ENCODE measurements at regions not wholly inside any gene's neighbourhood (a gene's known extent, or its start where the extent isn't known, plus 50 kb on each side); places are given as distances from the start of the nearest gene placed in this dataset.
A peak's percentile ranks its signal among the peaks of the same experiment; 100 is the strongest.

DNA sequence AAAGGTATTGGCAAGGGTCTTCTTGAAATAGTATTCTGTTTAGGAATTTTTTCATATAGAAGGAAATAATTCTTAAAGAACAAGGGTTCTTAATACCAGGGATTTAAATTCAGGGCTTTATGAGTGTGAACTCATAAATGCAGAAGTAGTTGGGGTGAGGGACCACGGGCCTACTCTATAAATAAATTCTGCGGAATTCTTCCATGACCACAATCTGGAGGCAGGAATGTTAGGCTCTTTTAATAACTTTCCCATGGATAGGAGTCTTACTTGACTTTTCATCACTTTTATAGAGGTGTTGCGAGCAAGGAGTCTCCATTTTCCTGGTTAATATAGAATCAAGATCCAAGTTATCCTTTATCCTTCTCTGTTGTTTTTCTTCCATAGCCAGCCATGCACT lies 76.7 kb upstream of the SLC4A4 start:
- DNase-seq (ENCODE audit: low read depth) = no peak

GRCh38 chr4:71266090-71266794 lies 72.6 kb upstream of the SLC4A4 start:
- no peak for TF ChIP-seq CTCF (IDR thresholded peaks at IDR 0.05; ENCODE audit: insufficient read depth, low read length)
- peak; percentile 74 for DNase-seq (ENCODE audit: low read depth)
- no peak overlapping the region for H3K4me3 ChIP-seq (ENCODE audit: low read depth, low read length)

More for the DNA sequence above, 76.7 kb upstream of the SLC4A4 start:
- no peak overlapping the region for H3K4me3 ChIP-seq (ENCODE audit: low read depth, low read length)
- no peak for TF ChIP-seq CTCF (IDR thresholded peaks at IDR 0.05; ENCODE audit: insufficient read depth, low read length)

DNA sequence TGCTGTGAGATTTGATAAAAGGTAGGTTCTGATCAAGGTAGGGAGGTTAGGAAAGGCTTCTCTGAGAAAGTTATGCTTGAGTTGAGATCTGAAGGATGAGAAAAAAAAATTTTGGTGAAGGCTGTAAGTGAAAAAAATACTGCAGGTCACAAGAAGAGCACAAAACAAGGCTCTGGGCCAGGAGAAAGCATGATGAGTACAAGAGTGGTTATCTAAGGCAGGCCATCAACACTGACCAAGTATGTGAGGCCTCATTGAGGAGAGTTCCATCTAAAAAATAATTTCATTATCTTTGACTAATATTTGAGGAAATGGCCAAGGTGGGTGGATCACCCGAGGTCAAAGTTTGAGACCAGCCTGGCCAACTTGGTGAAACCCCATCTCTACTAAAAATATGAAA lies 71.6 kb upstream of the SLC4A4 start:
- DNase-seq (ENCODE audit: low read depth) = no peak
- no peak overlapping the region for H3K4me3 ChIP-seq (ENCODE audit: low read depth, low read length)
- TF ChIP-seq CTCF (IDR thresholded peaks at IDR 0.05; ENCODE audit: insufficient read depth, low read length) = no peak

DNA sequence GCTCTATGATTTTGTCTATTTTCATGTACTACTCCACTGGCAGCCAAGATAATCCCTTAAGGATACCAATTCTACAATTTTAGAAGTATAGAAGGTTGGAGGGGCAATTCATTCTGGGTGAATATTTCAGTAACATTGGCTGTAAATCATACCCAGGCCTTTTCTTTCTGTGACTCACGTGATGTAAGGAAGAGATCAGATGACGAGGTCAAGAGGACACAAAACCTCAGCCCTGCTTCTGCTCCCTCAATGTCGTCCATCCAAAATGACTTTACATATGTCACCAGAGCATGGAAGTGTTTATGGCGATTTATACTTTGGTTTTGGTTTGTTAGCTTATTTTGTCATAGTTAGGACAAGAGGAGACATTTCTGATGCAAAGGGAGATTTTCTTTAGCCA lies 70.7 kb upstream of the SLC4A4 start:
- TF ChIP-seq CTCF (IDR thresholded peaks at IDR 0.05; ENCODE audit: insufficient read depth, low read length) = no peak
- no peak for DNase-seq (ENCODE audit: low read depth)
- no peak overlapping the region for H3K4me3 ChIP-seq (ENCODE audit: low read depth, low read length)

DNA sequence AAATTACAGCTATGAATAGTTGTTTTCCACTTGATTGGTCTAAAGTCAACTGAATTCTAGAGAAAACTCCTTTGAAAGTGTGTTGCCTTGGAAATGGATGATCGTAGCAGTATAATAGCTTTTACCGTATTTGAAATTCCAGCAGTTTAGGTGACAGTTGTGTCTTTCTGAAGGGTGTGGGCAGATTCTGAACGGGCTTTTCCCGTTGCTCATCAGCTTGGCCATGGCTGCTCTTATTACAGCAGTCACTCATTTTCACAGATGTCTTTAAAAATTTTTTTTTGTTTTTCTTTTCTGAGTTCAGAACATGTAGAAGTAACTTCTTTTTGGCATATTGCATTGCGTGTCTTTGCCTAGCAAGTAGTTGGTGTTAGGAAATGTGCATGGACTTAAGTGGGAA lies 69.6 kb upstream of the SLC4A4 start:
- no peak overlapping the region for H3K4me3 ChIP-seq (ENCODE audit: low read depth, low read length)

DNA sequence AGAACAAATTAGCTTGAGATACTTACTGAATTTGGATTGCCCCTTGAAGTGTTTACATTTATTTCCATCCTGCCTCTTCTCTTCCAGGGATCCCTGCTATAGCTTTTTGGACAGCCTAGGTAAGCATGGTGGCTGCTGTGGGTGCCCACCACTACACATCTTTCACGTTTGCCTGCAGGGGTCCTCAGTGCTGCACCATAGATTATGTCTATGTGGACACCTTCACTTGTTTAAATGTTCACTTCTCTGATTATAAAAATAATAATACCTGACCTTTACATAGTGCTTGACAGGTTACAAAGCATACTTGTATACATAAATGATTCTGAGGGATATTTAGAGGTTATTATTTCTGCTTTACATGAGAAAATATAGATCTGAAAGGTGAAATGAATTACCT lies 67.9 kb upstream of the SLC4A4 start:
- peak; percentile 37 for TF ChIP-seq CTCF (IDR thresholded peaks at IDR 0.05; ENCODE audit: insufficient read depth, low read length)
- DNase-seq (ENCODE audit: low read depth) = peak; percentile 49
- no peak overlapping the region for H3K4me3 ChIP-seq (ENCODE audit: low read depth, low read length)

More for the DNA sequence above, 69.6 kb upstream of the SLC4A4 start:
- no peak for DNase-seq (ENCODE audit: low read depth)
- no peak for TF ChIP-seq CTCF (IDR thresholded peaks at IDR 0.05; ENCODE audit: insufficient read depth, low read length)

GRCh38 chr4:71272976-71273375 lies 65.8 kb upstream of the SLC4A4 start:
- no peak overlapping the region for H3K4me3 ChIP-seq (ENCODE audit: low read depth, low read length)
- no peak for TF ChIP-seq CTCF (IDR thresholded peaks at IDR 0.05; ENCODE audit: insufficient read depth, low read length)
- DNase-seq (ENCODE audit: low read depth) = no peak
